ENCODE measurements at regions not wholly inside any gene's neighbourhood (a gene's known extent, or its start where the extent isn't known, plus 50 kb on each side); places are given as distances from the start of the nearest gene placed in this dataset.
A peak's percentile ranks its signal among the peaks of the same experiment; 100 is the strongest.

- Mint-ChIP-seq H3K27me3 (peaks cover 13% of the 10 kb centered on the region), H3K4me1 (ENCODE audit: low read depth) (no peaks in the 10 kb centered on the region), H3K27ac (no peak overlapping the region), H3K4me3 (no peak overlapping the region), H3K36me3 (ENCODE audit: low read depth) (no peaks in the 10 kb centered on the region), H3K9me3 (no peaks in the 10 kb centered on the region)
- ChIA-PET POLR2A (no interaction called here), CTCF (no interaction called here)
- intact Hi-C loops (cut with DNase I, micrococcal nuclease): no loop called here
- Histone ChIP-seq H3K27me3 (ENCODE audit: control insufficient read depth in 1 of 2, insufficient read depth in 2 of 2, low read length in 2 of 2) (no peaks in the 10 kb centered on the region), H3K4me3 (ENCODE audit: low read length) (no peak overlapping the region), H3K36me3 (ENCODE audit: insufficient read depth, low read length) (no peaks in the 10 kb centered on the region), H3K4me1 (ENCODE audit: insufficient read depth, low read length) (no peaks in the 10 kb centered on the region), H3K27ac (ENCODE audit: low read depth in 1 of 2, low read length in 2 of 2) (no peak overlapping the region), H3K9me3 (ENCODE audit: control insufficient read depth in 1 of 2, insufficient read depth in 1 of 2, low read length in 2 of 2) (peaks cover 0 to 5% of the 10 kb centered on the region in 2 experiments)
- TF ChIP-seq CTCF (IDR thresholded peaks at IDR 0.05): no peak
- DNase-seq (peak in 1 of 14 experiments; percentile 8), ATAC-seq (ENCODE audit: poor library complexity) (no peak)
Measured at GRCh38 chr10:131722121-131722520, 178.7 kb upstream of the PPP2R2D start.

- no peak overlapping the region for H3K27ac Mint-ChIP-seq
Measured at GRCh38 chr10:131722525-131723264, 178.1 kb upstream of the PPP2R2D start.

GRCh38 chr10:131723297-131724168, 177.3 kb upstream of the PPP2R2D start:
- no peaks in the 10 kb centered on the region for H3K9me3 Mint-ChIP-seq
- Histone ChIP-seq H3K27me3 (ENCODE audit: control insufficient read depth in 1 of 2, insufficient read depth in 2 of 2, low read length in 2 of 2) (no peaks in the 10 kb centered on the region), H3K9me3 (ENCODE audit: control insufficient read depth in 1 of 2, insufficient read depth in 1 of 2, low read length in 2 of 2) (peaks cover 0 to 5% of the 10 kb centered on the region in 2 experiments), H3K27ac (ENCODE audit: low read depth in 1 of 2, low read length in 2 of 2) (no peak overlapping the region), H3K4me1 (ENCODE audit: insufficient read depth, low read length) (no peaks in the 10 kb centered on the region), H3K36me3 (ENCODE audit: insufficient read depth, low read length) (no peaks in the 10 kb centered on the region), H3K4me3 (ENCODE audit: low read length) (no peak overlapping the region)
- no peak overlapping the region for H3K27ac Mint-ChIP-seq
- ChIA-PET POLR2A (no interaction called here), CTCF (no interaction called here)
- ATAC-seq (ENCODE audit: poor library complexity): no peak
- H3K27me3 Mint-ChIP-seq: peaks cover 17% of the 10 kb centered on the region
- no peak overlapping the region for H3K4me3 Mint-ChIP-seq
- H3K4me1 Mint-ChIP-seq (ENCODE audit: low read depth): no peaks in the 10 kb centered on the region
- peak in 1 of 14 experiments; percentile 22 for DNase-seq
- TF ChIP-seq CTCF (IDR thresholded peaks at IDR 0.05): no peak
- intact Hi-C loops (cut with DNase I, micrococcal nuclease): no loop called here
- no peaks in the 10 kb centered on the region for H3K36me3 Mint-ChIP-seq (ENCODE audit: low read depth)

More at GRCh38 chr10:131722525-131723264, 178.1 kb upstream of the PPP2R2D start:
- Histone ChIP-seq H3K27me3 (ENCODE audit: control insufficient read depth in 1 of 2, insufficient read depth in 2 of 2, low read length in 2 of 2) (no peaks in the 10 kb centered on the region), H3K27ac (ENCODE audit: low read depth in 1 of 2, low read length in 2 of 2) (no peak overlapping the region), H3K4me3 (ENCODE audit: low read length) (no peak overlapping the region), H3K9me3 (ENCODE audit: control insufficient read depth in 1 of 2, insufficient read depth in 1 of 2, low read length in 2 of 2) (peaks cover 0 to 5% of the 10 kb centered on the region in 2 experiments), H3K4me1 (ENCODE audit: insufficient read depth, low read length) (no peaks in the 10 kb centered on the region), H3K36me3 (ENCODE audit: insufficient read depth, low read length) (no peaks in the 10 kb centered on the region)
- intact Hi-C loops (cut with DNase I, micrococcal nuclease): no loop called here
- ChIA-PET CTCF (no interaction called here), POLR2A (no interaction called here)
- no peak for TF ChIP-seq CTCF (IDR thresholded peaks at IDR 0.05)
- H3K9me3 Mint-ChIP-seq: no peaks in the 10 kb centered on the region
- peaks cover 17% of the 10 kb centered on the region for H3K27me3 Mint-ChIP-seq
- DNase-seq (peak in 1 of 14 experiments; percentile 16), ATAC-seq (ENCODE audit: poor library complexity) (no peak)
- H3K36me3 Mint-ChIP-seq (ENCODE audit: low read depth): no peaks in the 10 kb centered on the region
- H3K4me3 Mint-ChIP-seq: no peak overlapping the region
- H3K4me1 Mint-ChIP-seq (ENCODE audit: low read depth): no peaks in the 10 kb centered on the region
